ENCODE measurements at regions not wholly inside any gene's neighbourhood (a gene's known extent, or its start where the extent isn't known, plus 50 kb on each side); places are given as distances from the start of the nearest gene placed in this dataset.

DNA sequence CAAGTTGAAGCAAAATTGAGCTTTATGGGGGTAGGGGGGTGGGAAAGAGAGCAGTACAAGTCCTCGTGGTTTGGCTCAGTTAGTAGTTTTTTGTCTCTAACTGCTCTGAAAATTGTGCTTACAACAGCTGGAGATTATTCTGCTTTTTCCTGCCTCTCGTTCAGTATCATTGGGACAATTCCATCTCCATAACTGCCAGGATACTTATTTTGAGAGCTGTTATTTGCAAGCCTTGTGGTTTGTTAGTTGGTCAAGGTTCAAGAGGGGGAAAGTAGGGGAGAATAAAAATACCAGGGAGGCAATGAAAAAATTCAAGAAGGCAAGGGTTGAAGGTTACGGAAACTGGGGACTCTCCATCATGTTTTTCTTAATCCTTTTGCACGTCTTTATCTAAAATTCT is 811.8 kb upstream of the ADGRL2 start:
- Mint-ChIP-seq H3K4me3 (no peak overlapping the region), H3K9me3 (peaks cover 5% of the 10 kb centered on the region), H3K27ac (no peak overlapping the region), H3K27me3 (no peaks in the 10 kb centered on the region), H3K36me3 (ENCODE audit: low read depth) (no peaks in the 10 kb centered on the region), H3K4me1 (ENCODE audit: low read depth) (no peaks in the 10 kb centered on the region)
- no peaks in the 10 kb centered on the region for H3K36me3 ChIP-seq (ENCODE audit: insufficient read depth, low read length)
- H3K4me1 ChIP-seq (ENCODE audit: insufficient read depth, low read length): no peaks in the 10 kb centered on the region
- TF ChIP-seq, protein P1, sequence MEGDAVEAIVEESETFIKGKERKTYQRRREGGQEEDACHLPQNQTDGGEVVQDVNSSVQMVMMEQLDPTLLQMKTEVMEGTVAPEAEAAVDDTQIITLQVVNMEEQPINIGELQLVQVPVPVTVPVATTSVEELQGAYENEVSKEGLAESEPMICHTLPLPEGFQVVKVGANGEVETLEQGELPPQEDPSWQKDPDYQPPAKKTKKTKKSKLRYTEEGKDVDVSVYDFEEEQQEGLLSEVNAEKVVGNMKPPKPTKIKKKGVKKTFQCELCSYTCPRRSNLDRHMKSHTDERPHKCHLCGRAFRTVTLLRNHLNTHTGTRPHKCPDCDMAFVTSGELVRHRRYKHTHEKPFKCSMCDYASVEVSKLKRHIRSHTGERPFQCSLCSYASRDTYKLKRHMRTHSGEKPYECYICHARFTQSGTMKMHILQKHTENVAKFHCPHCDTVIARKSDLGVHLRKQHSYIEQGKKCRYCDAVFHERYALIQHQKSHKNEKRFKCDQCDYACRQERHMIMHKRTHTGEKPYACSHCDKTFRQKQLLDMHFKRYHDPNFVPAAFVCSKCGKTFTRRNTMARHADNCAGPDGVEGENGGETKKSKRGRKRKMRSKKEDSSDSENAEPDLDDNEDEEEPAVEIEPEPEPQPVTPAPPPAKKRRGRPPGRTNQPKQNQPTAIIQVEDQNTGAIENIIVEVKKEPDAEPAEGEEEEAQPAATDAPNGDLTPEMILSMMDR (IDR thresholded peaks at IDR 0.05): no peak
- CTCF ChIA-PET: no interaction called here
- POLR2A ChIA-PET: no interaction called here
- ATAC-seq (ENCODE audit: poor library complexity) (no peak), DNase-seq (no peak)
- no peak overlapping the region for H3K4me3 ChIP-seq (ENCODE audit: low read length)
- H3K27ac ChIP-seq (ENCODE audit: low read depth in 1 of 2, low read length in 2 of 2): no peak overlapping the region
- intact Hi-C loops (cut with DNase I, micrococcal nuclease): no loop called here
- H3K9me3 ChIP-seq (ENCODE audit: control insufficient read depth in 1 of 2, insufficient read depth in 1 of 2, low read length in 2 of 2): no peaks in the 10 kb centered on the region
- no peaks in the 10 kb centered on the region for H3K27me3 ChIP-seq (ENCODE audit: control insufficient read depth in 1 of 2, insufficient read depth in 2 of 2, low read length in 2 of 2)

DNA sequence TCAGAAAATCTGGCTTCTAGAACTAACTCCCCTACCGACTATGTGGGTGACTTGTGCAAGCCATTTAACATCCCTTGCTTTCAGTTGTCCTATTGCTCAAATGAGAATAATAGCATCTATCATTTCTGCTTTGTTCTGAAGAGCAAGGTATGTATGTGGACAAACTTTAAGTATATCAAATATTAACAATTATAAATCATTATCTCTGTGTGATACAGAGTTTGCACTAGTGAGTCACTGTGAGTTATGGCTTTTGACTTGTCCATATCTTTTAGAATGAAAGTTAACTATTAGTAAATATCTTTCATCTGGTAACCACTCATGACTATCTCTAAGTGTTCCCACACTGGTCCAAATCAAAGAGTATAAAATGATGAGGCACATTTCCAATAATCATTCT is 812.9 kb upstream of the ADGRL2 start:
- CTCF ChIA-PET: no interaction called here
- Mint-ChIP-seq H3K4me3 (no peak overlapping the region), H3K9me3 (peaks cover 5% of the 10 kb centered on the region), H3K27ac (no peak overlapping the region), H3K27me3 (no peaks in the 10 kb centered on the region), H3K36me3 (ENCODE audit: low read depth) (no peaks in the 10 kb centered on the region), H3K4me1 (ENCODE audit: low read depth) (no peaks in the 10 kb centered on the region)
- no peaks in the 10 kb centered on the region for H3K27me3 ChIP-seq (ENCODE audit: control insufficient read depth in 1 of 2, insufficient read depth in 2 of 2, low read length in 2 of 2)
- H3K27ac ChIP-seq (ENCODE audit: low read depth in 1 of 2, low read length in 2 of 2): no peak overlapping the region
- DNase-seq (no peak), ATAC-seq (ENCODE audit: poor library complexity) (no peak)
- no peaks in the 10 kb centered on the region for H3K4me1 ChIP-seq (ENCODE audit: insufficient read depth, low read length)
- TF ChIP-seq, protein P1 (IDR thresholded peaks at IDR 0.05): no peak
- H3K4me3 ChIP-seq (ENCODE audit: low read length): no peak overlapping the region
- intact Hi-C loops (cut with DNase I, micrococcal nuclease): no loop called here
- no peaks in the 10 kb centered on the region for H3K36me3 ChIP-seq (ENCODE audit: insufficient read depth, low read length)
- no peaks in the 10 kb centered on the region for H3K9me3 ChIP-seq (ENCODE audit: control insufficient read depth in 1 of 2, insufficient read depth in 1 of 2, low read length in 2 of 2)
- POLR2A ChIA-PET: no interaction called here

DNA sequence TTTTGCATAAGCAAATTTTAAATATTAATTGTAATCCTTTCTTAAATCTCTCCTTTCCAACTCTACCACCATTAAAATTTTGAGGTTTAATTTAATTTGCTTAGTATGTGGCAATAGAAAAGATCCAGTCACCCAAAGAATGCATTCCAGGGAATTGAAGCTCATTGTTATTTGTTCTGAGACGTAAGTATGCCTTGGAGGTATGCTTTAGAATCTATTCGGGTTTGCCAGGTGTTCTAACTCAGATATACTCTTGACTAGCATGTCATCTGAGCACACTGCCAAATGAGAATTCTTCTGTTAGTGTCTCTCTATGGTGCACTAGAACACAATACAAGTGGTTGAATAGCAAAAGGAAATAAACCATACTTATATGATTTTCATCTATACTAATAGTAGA is 813.6 kb upstream of the ADGRL2 start:
- no peak overlapping the region for H3K27ac Mint-ChIP-seq
- no peaks in the 10 kb centered on the region for H3K36me3 ChIP-seq (ENCODE audit: insufficient read depth, low read length)
- intact Hi-C loops (cut with DNase I, micrococcal nuclease): no loop called here
- H3K4me3 ChIP-seq (ENCODE audit: low read length): no peak overlapping the region
- ATAC-seq (ENCODE audit: poor library complexity): no peak
- TF ChIP-seq, protein P1 (IDR thresholded peaks at IDR 0.05): no peak
- no peaks in the 10 kb centered on the region for H3K36me3 Mint-ChIP-seq (ENCODE audit: low read depth)
- H3K4me3 Mint-ChIP-seq: no peak overlapping the region
- no peaks in the 10 kb centered on the region for H3K27me3 Mint-ChIP-seq
- H3K4me1 ChIP-seq (ENCODE audit: insufficient read depth, low read length): no peaks in the 10 kb centered on the region
- no peaks in the 10 kb centered on the region for H3K9me3 ChIP-seq (ENCODE audit: control insufficient read depth in 1 of 2, insufficient read depth in 1 of 2, low read length in 2 of 2)
- no peaks in the 10 kb centered on the region for H3K27me3 ChIP-seq (ENCODE audit: control insufficient read depth in 1 of 2, insufficient read depth in 2 of 2, low read length in 2 of 2)
- H3K9me3 Mint-ChIP-seq: peaks cover 5% of the 10 kb centered on the region
- no peak for DNase-seq
- no peaks in the 10 kb centered on the region for H3K4me1 Mint-ChIP-seq (ENCODE audit: low read depth)
- POLR2A ChIA-PET: no interaction called here
- no peak overlapping the region for H3K27ac ChIP-seq (ENCODE audit: low read depth in 1 of 2, low read length in 2 of 2)
- CTCF ChIA-PET: no interaction called here
